Neural cell (in vitro differentiated cells): ENCODE measurements at regions not wholly inside any gene's neighbourhood (a gene's known extent, or its start where the extent isn't known, plus 50 kb on each side); places are given as distances from the start of the nearest gene placed in this dataset.

ENCODE experiments used
- H2AFZ ChIP-seq: fragments of 200-600, 300-800 bp; sonication (generic), shearing (Covaris generic); 2 replicates; pipeline ENCODE4 v1.6.0; 2014; ENCODE audit warnings: low read depth, mild to moderate bottlenecking, antibody characterized with exemption, low read length, moderate library complexity
- H3F3A ChIP-seq: fragments of 200-600 bp; shearing (Covaris generic); 2 replicates; pipeline ENCODE4 v1.6.1; 2016; ENCODE audit warnings: mild to moderate bottlenecking, moderate library complexity, mixed read lengths, antibody characterized with exemption, low read length; ENCODE audit not compliant: insufficient read depth, poor library complexity, severe bottlenecking
- H3K27ac ChIP-seq: fragments of 200-600, 300-800 bp; sonication (generic), shearing (Covaris generic); 2 replicates; pipeline ENCODE4 v1.5.1; 2014; ENCODE audit warnings: mild to moderate bottlenecking, low read length, moderate library complexity
- H3K27me3 ChIP-seq: fragments of 300-800, 200-600 bp; sonication (generic), shearing (Covaris generic); 2 replicates; pipeline ENCODE4 v1.6.0; 2014; ENCODE audit warnings: mild to moderate bottlenecking, low read depth, low read length, moderate library complexity; ENCODE audit not compliant: insufficient read depth
- H3K36me3 ChIP-seq: fragments of 300-800, 200-600 bp; sonication (generic), shearing (Covaris generic); 2 replicates; pipeline ENCODE4 v1.5.1; 2014; ENCODE audit warnings: mild to moderate bottlenecking, antibody characterized with exemption, low read length, moderate library complexity; ENCODE audit not compliant: insufficient read depth
- H3K4me2 ChIP-seq: fragments of 300-800, 200-600 bp; sonication (generic), shearing (Covaris generic); 2 replicates; pipeline ENCODE4 v1.6.0; 2014; ENCODE audit warnings: mild to moderate bottlenecking, low read length
- H3K4me3 ChIP-seq: fragments of 300-800, 200-600 bp; sonication (generic), shearing (Covaris generic); 2 replicates; pipeline ENCODE4 v1.5.1; 2014; ENCODE audit warnings: mild to moderate bottlenecking, low read length, moderate library complexity
- H3K79me2 ChIP-seq: fragments of 200-600 bp; shearing (Covaris generic); replicated peaks from 2 replicates; pipeline ENCODE4 v1.6.0; 2014; ENCODE audit warnings: mild to moderate bottlenecking, low read length, moderate library complexity; ENCODE audit not compliant: insufficient read depth
- H3K9ac ChIP-seq: fragments of 300-800, 200-600 bp; sonication (generic), shearing (Covaris generic); 2 replicates; pipeline ENCODE4 v1.6.1; 2016; ENCODE audit warnings: mild to moderate bottlenecking, low read length, mixed read lengths
- H3K9me2 ChIP-seq: fragments of 200-600 bp; shearing (Covaris generic); 2 replicates; pipeline ENCODE4 v1.6.1; 2016; ENCODE audit warnings: mild to moderate bottlenecking, low read length, mixed read lengths; ENCODE audit not compliant: insufficient read depth
- H3K9me3 ChIP-seq: fragments of 200-600, 300-800 bp; sonication (generic), shearing (Covaris generic); 2 replicates; pipeline ENCODE4 v1.6.1; 2016; ENCODE audit warnings: mild to moderate bottlenecking, mixed run types, low read length, moderate library complexity, mixed read lengths
- H4K20me1 ChIP-seq: fragments of 200-600 bp; shearing (Covaris generic); 2 replicates; pipeline ENCODE4 v1.6.1; 2016; ENCODE audit warnings: mild to moderate bottlenecking, mixed run types; ENCODE audit not compliant: insufficient read depth
- EP300 ChIP-seq: fragments of 450-650 bp; conservative IDR thresholded peaks from 2 replicates; pipeline ENCODE4 v1.6.1; 2014; ENCODE audit warnings: antibody characterized with exemption, mild to moderate bottlenecking, moderate library complexity; ENCODE audit not compliant: poor library complexity, severe bottlenecking
- EZH2 ChIP-seq: fragments of 200-600, 300-800 bp; shearing (Covaris generic), sonication (generic); IDR thresholded peaks from 2 replicates; pipeline ENCODE4 v1.6.1; 2014; ENCODE audit warnings: antibody characterized with exemption, low read length, borderline replicate concordance, mild to moderate bottlenecking; ENCODE audit not compliant: insufficient read depth, poor library complexity, severe bottlenecking
- MXI1 ChIP-seq: fragments of 450-650 bp; conservative IDR thresholded peaks from 2 replicates; pipeline ENCODE4 v1.6.1; 2014; ENCODE audit warnings: antibody characterized with exemption, mild to moderate bottlenecking; ENCODE audit not compliant: poor library complexity, severe bottlenecking
- POLR2AphosphoS5 ChIP-seq: IDR thresholded peaks from 2 replicates; pipeline ENCODE4 v1.6.1; 2012
- RAD21 ChIP-seq: fragments of 450-650 bp; conservative IDR thresholded peaks from 2 replicates; pipeline ENCODE4 v1.6.1; 2014; ENCODE audit warnings: antibody characterized with exemption, mild to moderate bottlenecking, moderate library complexity
- SMC3 ChIP-seq: fragments of 450-650 bp; conservative IDR thresholded peaks from 2 replicates; pipeline ENCODE4 v1.6.1; 2014; ENCODE audit warnings: antibody characterized with exemption, mild to moderate bottlenecking, moderate library complexity; ENCODE audit not compliant: poor library complexity
- TAF1 ChIP-seq: IDR thresholded peaks from 2 replicates; pipeline ENCODE4 v1.6.1; 2012; ENCODE audit warnings: low read depth
- TF ChIP-seq, protein P1 (sequence below): fragments of 450-650 bp; IDR thresholded peaks from 2 replicates; pipeline ENCODE4 v1.5.1; 2014; ENCODE audit warnings: antibody characterized with exemption, mild to moderate bottlenecking, moderate library complexity; ENCODE audit not compliant: poor library complexity, severe bottlenecking
- TF ChIP-seq, protein P2 (sequence below): IDR thresholded peaks from 2 replicates; pipeline ENCODE4 v1.6.1; 2012; ENCODE audit warnings: borderline replicate concordance

DNA sequence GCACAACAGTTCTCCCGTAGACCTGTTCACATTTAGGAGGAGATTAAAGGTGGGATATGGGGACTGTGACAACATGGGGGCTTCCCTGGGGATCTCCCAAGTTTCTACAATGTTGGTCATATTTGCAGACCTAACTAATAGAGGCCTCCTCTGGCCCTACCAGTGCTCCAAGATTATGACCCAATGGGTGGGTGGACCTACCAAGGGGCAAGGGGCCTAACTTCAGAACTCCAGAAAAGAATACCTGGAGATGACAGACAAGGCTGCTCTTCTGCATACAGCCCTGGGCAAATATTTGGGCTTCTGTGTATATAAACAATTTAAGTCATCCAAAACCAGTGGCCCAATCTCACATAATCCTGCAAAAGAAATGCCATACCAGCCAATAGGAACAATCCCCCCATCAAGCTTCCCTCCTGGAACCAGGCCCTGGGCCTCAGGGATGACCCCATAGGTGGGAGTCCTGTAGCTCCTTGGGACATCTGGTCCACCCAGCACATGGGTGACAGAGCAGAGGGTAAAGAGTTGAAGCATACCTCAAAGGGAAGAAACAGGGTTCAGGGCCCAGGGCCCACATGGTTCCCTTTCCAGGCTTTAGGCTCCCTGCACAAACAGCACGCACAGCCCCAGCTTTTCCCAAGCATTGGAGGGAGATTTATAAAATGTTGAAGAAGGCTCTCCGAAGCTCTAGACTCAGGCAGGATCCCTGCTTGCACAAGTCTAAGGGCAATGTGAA lies 86.1 kb upstream of the CHST15 start:
- no peaks in the 10 kb centered on the region for H3K36me3 ChIP-seq
- no peaks in the 10 kb centered on the region for H3K9me2 ChIP-seq
- no peak for TF ChIP-seq RAD21
- no peak for TF ChIP-seq EZH2
- TF ChIP-seq TAF1 = no peak
- TF ChIP-seq, protein P1, sequence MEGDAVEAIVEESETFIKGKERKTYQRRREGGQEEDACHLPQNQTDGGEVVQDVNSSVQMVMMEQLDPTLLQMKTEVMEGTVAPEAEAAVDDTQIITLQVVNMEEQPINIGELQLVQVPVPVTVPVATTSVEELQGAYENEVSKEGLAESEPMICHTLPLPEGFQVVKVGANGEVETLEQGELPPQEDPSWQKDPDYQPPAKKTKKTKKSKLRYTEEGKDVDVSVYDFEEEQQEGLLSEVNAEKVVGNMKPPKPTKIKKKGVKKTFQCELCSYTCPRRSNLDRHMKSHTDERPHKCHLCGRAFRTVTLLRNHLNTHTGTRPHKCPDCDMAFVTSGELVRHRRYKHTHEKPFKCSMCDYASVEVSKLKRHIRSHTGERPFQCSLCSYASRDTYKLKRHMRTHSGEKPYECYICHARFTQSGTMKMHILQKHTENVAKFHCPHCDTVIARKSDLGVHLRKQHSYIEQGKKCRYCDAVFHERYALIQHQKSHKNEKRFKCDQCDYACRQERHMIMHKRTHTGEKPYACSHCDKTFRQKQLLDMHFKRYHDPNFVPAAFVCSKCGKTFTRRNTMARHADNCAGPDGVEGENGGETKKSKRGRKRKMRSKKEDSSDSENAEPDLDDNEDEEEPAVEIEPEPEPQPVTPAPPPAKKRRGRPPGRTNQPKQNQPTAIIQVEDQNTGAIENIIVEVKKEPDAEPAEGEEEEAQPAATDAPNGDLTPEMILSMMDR = no peak
- TF ChIP-seq, protein P2, sequence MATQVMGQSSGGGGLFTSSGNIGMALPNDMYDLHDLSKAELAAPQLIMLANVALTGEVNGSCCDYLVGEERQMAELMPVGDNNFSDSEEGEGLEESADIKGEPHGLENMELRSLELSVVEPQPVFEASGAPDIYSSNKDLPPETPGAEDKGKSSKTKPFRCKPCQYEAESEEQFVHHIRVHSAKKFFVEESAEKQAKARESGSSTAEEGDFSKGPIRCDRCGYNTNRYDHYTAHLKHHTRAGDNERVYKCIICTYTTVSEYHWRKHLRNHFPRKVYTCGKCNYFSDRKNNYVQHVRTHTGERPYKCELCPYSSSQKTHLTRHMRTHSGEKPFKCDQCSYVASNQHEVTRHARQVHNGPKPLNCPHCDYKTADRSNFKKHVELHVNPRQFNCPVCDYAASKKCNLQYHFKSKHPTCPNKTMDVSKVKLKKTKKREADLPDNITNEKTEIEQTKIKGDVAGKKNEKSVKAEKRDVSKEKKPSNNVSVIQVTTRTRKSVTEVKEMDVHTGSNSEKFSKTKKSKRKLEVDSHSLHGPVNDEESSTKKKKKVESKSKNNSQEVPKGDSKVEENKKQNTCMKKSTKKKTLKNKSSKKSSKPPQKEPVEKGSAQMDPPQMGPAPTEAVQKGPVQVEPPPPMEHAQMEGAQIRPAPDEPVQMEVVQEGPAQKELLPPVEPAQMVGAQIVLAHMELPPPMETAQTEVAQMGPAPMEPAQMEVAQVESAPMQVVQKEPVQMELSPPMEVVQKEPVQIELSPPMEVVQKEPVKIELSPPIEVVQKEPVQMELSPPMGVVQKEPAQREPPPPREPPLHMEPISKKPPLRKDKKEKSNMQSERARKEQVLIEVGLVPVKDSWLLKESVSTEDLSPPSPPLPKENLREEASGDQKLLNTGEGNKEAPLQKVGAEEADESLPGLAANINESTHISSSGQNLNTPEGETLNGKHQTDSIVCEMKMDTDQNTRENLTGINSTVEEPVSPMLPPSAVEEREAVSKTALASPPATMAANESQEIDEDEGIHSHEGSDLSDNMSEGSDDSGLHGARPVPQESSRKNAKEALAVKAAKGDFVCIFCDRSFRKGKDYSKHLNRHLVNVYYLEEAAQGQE = no peak
- no peak for TF ChIP-seq EP300
- TF ChIP-seq SMC3 = no peak
- TF ChIP-seq POLR2AphosphoS5 = no peak
- TF ChIP-seq MXI1 = no peak
- H3K4me2 ChIP-seq = no peak overlapping the region
- H3K27ac ChIP-seq = no peak overlapping the region
- H3K4me3 ChIP-seq = no peak overlapping the region
- H3K79me2 ChIP-seq = no peaks in the 10 kb centered on the region
- no peaks in the 10 kb centered on the region for H3F3A ChIP-seq
- no peak overlapping the region for H2AFZ ChIP-seq
- H3K27me3 ChIP-seq = no peaks in the 10 kb centered on the region
- H3K9me3 ChIP-seq = no peaks in the 10 kb centered on the region
- no peaks in the 10 kb centered on the region for H4K20me1 ChIP-seq
- no peak overlapping the region for H3K9ac ChIP-seq

DNA sequence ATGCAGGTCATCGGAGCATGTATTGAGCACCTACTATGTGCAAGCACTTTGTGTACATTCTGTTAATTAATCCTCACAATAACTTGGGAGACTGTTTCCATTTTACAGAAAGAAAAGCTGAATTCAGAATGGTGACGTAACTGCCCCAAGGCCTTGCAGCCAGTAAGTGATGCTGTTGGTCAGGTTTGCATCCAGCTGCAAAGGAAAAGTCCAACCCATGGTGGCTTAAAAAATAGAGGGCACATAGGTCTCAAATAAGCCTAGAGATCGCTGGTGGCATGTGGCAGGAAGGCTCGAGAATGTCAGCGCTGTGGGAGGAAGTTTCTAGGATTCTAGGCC lies 83.8 kb upstream of the CHST15 start:
- no peaks in the 10 kb centered on the region for H3K27me3 ChIP-seq
- no peaks in the 10 kb centered on the region for H3K9me2 ChIP-seq
- H2AFZ ChIP-seq = no peak overlapping the region
- TF ChIP-seq, protein P1 = no peak
- no peak for TF ChIP-seq TAF1
- no peak for TF ChIP-seq RAD21
- no peak for TF ChIP-seq POLR2AphosphoS5
- no peak for TF ChIP-seq MXI1
- TF ChIP-seq EZH2 = no peak
- no peak for TF ChIP-seq EP300
- TF ChIP-seq, protein P2 = no peak
- TF ChIP-seq SMC3 = no peak
- no peaks in the 10 kb centered on the region for H3K36me3 ChIP-seq
- no peak overlapping the region for H3K4me2 ChIP-seq
- no peaks in the 10 kb centered on the region for H4K20me1 ChIP-seq
- H3F3A ChIP-seq = no peaks in the 10 kb centered on the region
- H3K79me2 ChIP-seq = no peaks in the 10 kb centered on the region
- no peak overlapping the region for H3K4me3 ChIP-seq
- H3K27ac ChIP-seq = no peak overlapping the region
- no peak overlapping the region for H3K9ac ChIP-seq
- H3K9me3 ChIP-seq = no peaks in the 10 kb centered on the region
